Keratinocyte (primary cell): ENCODE measurements at regions not wholly inside any gene's neighbourhood (a gene's known extent, or its start where the extent isn't known, plus 50 kb on each side); places are given as distances from the start of the nearest gene placed in this dataset.

Source experiments
- DNase-seq: peaks from one replicate; pipeline ENCODE4 v3.0.0-alpha.2; 2011; ENCODE audit warnings: low read depth, missing footprints, low spot score
- FAIRE-seq: peaks from 2 replicates; lab custom pipeline; 2011; peaks lifted over from hg19 to GRCh38; lab: Jason Lieb, UNC
- H2AFZ ChIP-seq: 2 replicates; pipeline ENCODE4 v1.6.0; 2012; ENCODE audit warnings: low read length, control low read depth, inconsistent platforms; ENCODE audit not compliant: control insufficient read depth
- H3K27ac ChIP-seq: 2 replicates; pipeline ENCODE4 v1.5.1; 2011; ENCODE audit warnings: low read length; ENCODE audit not compliant: control insufficient read depth, insufficient read depth
- H3K27me3 ChIP-seq: 3 replicates; pipeline ENCODE4 v1.6.0; 2011; ENCODE audit warnings: low read length; ENCODE audit not compliant: control insufficient read depth, insufficient read depth; ENCODE audit errors: extremely low read depth
- H3K36me3 ChIP-seq, 2 experiments: 2 replicates in 1 of 2; 3 replicates in 1 of 2; pipeline ENCODE4 v1.5.1; 2011; ENCODE audit warnings: low read length in 2 of 2, mild to moderate bottlenecking in 1 of 2; ENCODE audit not compliant: control insufficient read depth in 2 of 2, insufficient read depth in 2 of 2; ENCODE audit errors: extremely low read depth in 1 of 2
- H3K4me1 ChIP-seq: 3 replicates; pipeline ENCODE4 v1.5.1; 2011; ENCODE audit warnings: low read length; ENCODE audit not compliant: control insufficient read depth, insufficient read depth; ENCODE audit errors: extremely low read depth
- H3K4me2 ChIP-seq: 3 replicates; pipeline ENCODE4 v1.6.0; 2011; ENCODE audit warnings: low read depth, low read length; ENCODE audit not compliant: control insufficient read depth, insufficient read depth; ENCODE audit errors: extremely low read depth
- H3K4me3 ChIP-seq, 3 experiments: fragments of 200-600 bp in 1 of 3; sonication (generic) in 1 of 3; 2 replicates in 2 of 3; 3 replicates in 1 of 3; pipeline ENCODE4 v1.5.1; 2011 to 2016; ENCODE audit warnings: low read length in 3 of 3, mild to moderate bottlenecking in 3 of 3, control low read depth in 2 of 3, inconsistent platforms in 1 of 3, low read depth in 1 of 3, mixed read lengths in 1 of 3, mixed run types in 1 of 3, moderate library complexity in 1 of 3; ENCODE audit not compliant: control insufficient read depth in 2 of 3, insufficient read depth in 2 of 3; ENCODE audit errors: extremely low read depth in 1 of 3
- H3K79me2 ChIP-seq: 2 replicates; pipeline ENCODE4 v1.6.0; 2012; ENCODE audit warnings: low read length; ENCODE audit not compliant: control insufficient read depth, insufficient read depth
- H3K9ac ChIP-seq: 3 replicates; pipeline ENCODE4 v1.6.0; 2011; ENCODE audit warnings: low read length; ENCODE audit not compliant: control insufficient read depth, insufficient read depth; ENCODE audit errors: extremely low read depth
- H3K9me1 ChIP-seq: 3 replicates; pipeline ENCODE4 v1.6.0; 2011; ENCODE audit warnings: low read length; ENCODE audit not compliant: control insufficient read depth, insufficient read depth; ENCODE audit errors: extremely low read depth
- H3K9me3 ChIP-seq: 2 replicates; pipeline ENCODE4 v1.5.1; 2012; ENCODE audit warnings: low read depth, low read length; ENCODE audit not compliant: control insufficient read depth
- H4K20me1 ChIP-seq: 3 replicates; pipeline ENCODE4 v1.6.0; 2011; ENCODE audit warnings: low read length; ENCODE audit not compliant: control insufficient read depth, insufficient read depth; ENCODE audit errors: extremely low read depth
- EZH2 ChIP-seq: IDR thresholded peaks from one replicate; pipeline ENCODE4 v1.6.1; 2012; ENCODE audit warnings: inconsistent platforms, mild to moderate bottlenecking, low read length, moderate library complexity
- dilution Hi-C: fragments of 300-500 bp; cut with MboI; formaldehyde crosslinking; loops from one replicate; pipeline ENCODE4 v1.7.0; 2020; ENCODE audit warnings: low sequenced_read_pairs; ENCODE audit not compliant: extremely low pct_ligation_motif_present
- TF ChIP-seq, protein P1 (sequence below), 3 experiments: IDR thresholded peaks in 1 of 3; conservative IDR thresholded peaks in 1 of 3; optimal IDR thresholded peaks in 1 of 3; 2 replicates in 2 of 3; 3 replicates in 1 of 3; pipeline versions ENCODE3 to v1.5.1; 2011; ENCODE audit warnings: low read length in 3 of 3, mild to moderate bottlenecking in 3 of 3, moderate library complexity in 2 of 3, control low read depth in 1 of 3, inconsistent platforms in 1 of 3; ENCODE audit not compliant: insufficient read depth in 2 of 3; ENCODE audit errors: extremely low read depth in 1 of 3

DNA sequence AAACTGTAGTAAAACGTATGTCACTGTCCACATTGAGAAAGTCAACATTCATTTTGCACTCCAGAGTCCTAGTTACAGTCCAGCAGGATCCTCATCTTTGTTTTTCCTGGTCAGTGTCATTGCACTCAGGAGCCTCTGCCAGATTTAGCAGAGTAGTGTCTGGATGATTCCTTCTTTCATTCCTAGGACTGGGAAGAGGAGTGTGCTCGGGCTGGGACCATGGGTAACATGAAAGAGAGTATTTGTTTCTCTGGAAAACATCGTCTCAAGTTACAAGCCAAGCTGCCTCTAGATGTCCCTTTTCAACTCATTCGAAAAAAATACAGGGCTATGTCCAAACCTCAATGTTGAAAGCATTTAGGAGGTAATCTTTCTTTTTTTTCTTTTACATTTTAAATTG is 69.9 kb upstream of the TNIP3 start:
- H3K27ac ChIP-seq, result no peak overlapping the region
- FAIRE-seq, result no peak
- H3K4me1 ChIP-seq, result no peaks in the 10 kb centered on the region
- H3K9me3 ChIP-seq, result no peaks in the 10 kb centered on the region
- no peak overlapping the region for H3K4me3 ChIP-seq
- dilution Hi-C loops, result no loop called here
- H3K36me3 ChIP-seq, result no peaks in the 10 kb centered on the region
- H3K4me2 ChIP-seq, result no peak overlapping the region
- H4K20me1 ChIP-seq, result no peaks in the 10 kb centered on the region
- DNase-seq, result no peak
- no peaks in the 10 kb centered on the region for H3K27me3 ChIP-seq
- H3K9ac ChIP-seq, result no peak overlapping the region
- no peaks in the 10 kb centered on the region for H3K9me1 ChIP-seq
- H2AFZ ChIP-seq, result no peak overlapping the region
- TF ChIP-seq, protein P1, sequence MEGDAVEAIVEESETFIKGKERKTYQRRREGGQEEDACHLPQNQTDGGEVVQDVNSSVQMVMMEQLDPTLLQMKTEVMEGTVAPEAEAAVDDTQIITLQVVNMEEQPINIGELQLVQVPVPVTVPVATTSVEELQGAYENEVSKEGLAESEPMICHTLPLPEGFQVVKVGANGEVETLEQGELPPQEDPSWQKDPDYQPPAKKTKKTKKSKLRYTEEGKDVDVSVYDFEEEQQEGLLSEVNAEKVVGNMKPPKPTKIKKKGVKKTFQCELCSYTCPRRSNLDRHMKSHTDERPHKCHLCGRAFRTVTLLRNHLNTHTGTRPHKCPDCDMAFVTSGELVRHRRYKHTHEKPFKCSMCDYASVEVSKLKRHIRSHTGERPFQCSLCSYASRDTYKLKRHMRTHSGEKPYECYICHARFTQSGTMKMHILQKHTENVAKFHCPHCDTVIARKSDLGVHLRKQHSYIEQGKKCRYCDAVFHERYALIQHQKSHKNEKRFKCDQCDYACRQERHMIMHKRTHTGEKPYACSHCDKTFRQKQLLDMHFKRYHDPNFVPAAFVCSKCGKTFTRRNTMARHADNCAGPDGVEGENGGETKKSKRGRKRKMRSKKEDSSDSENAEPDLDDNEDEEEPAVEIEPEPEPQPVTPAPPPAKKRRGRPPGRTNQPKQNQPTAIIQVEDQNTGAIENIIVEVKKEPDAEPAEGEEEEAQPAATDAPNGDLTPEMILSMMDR (optimal IDR thresholded peaks at IDR 0.05 in 1 of 3, IDR thresholded peaks at IDR 0.05 in 1 of 3, conservative IDR thresholded peaks at IDR 0.05 in 1 of 3; ENCODE audit: extremely low read depth in 1 of 3, insufficient read depth in 2 of 3, low read length in 3 of 3), result no peak
- TF ChIP-seq EZH2, result no peak
- no peaks in the 10 kb centered on the region for H3K79me2 ChIP-seq

DNA sequence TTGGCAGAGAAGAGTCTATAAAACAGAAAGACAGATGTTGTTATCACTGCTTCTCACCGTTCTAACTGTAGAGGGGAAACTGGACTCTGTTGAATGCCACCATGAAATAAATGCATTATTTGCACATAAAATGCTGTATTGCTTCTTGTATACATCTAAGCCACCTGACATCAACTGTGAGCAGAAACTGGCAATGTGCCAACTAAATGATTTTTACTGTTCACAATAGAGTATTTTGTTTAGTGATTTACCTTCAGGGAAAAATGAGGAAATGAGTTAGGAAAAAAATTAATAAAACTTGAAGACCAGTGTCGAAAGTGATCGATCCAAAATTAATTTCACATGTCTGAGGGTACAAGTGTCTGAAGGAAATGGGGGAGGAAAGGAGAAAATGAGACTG is 65.9 kb upstream of the TNIP3 start:
- Histone ChIP-seq H3K9me3 (no peaks in the 10 kb centered on the region), H3K27me3 (no peaks in the 10 kb centered on the region), H3K9ac (no peak overlapping the region), H3K36me3 (no peaks in the 10 kb centered on the region), H4K20me1 (no peaks in the 10 kb centered on the region), H3K79me2 (no peaks in the 10 kb centered on the region), H3K4me3 (no peak overlapping the region), H2AFZ (no peak overlapping the region), H3K4me2 (no peak overlapping the region), H3K9me1 (no peaks in the 10 kb centered on the region), H3K27ac (no peak overlapping the region), H3K4me1 (peaks cover 4% of the 10 kb centered on the region)
- no peak for TF ChIP-seq EZH2
- TF ChIP-seq, protein P1 (optimal IDR thresholded peaks at IDR 0.05 in 1 of 3, IDR thresholded peaks at IDR 0.05 in 1 of 3, conservative IDR thresholded peaks at IDR 0.05 in 1 of 3; ENCODE audit: extremely low read depth in 1 of 3, insufficient read depth in 2 of 3, low read length in 3 of 3), result no peak
- dilution Hi-C loops, result no loop called here
- no peak for FAIRE-seq
- no peak for DNase-seq
